Glutamatergic neuron (in vitro differentiated cells): ENCODE measurements at regions not wholly inside any gene's neighbourhood (a gene's known extent, or its start where the extent isn't known, plus 50 kb on each side); places are given as distances from the start of the nearest gene placed in this dataset.

Experiments
- DNase-seq: peaks from one replicate; pipeline ENCODE4 v3.0.0; 2022
- H3K27ac Mint-ChIP-seq: one replicate; pipeline ENCODE4 v1.8.0; 2020; ENCODE audit warnings: mild to moderate bottlenecking, mixed read lengths, inconsistent platforms; ENCODE audit not compliant: unreplicated experiment
- H3K27me3 Mint-ChIP-seq: one replicate; pipeline ENCODE4 v1.8.0; 2020; ENCODE audit warnings: mild to moderate bottlenecking, moderate library complexity, mixed read lengths, inconsistent platforms; ENCODE audit not compliant: unreplicated experiment
- H3K36me3 Mint-ChIP-seq: one replicate; pipeline ENCODE4 v1.8.0; 2020; ENCODE audit warnings: mild to moderate bottlenecking, mixed read lengths, inconsistent platforms; ENCODE audit not compliant: unreplicated experiment
- H3K4me1 Mint-ChIP-seq: one replicate; pipeline ENCODE4 v1.8.0; 2020; ENCODE audit warnings: mild to moderate bottlenecking, low read depth, mixed read lengths, inconsistent platforms; ENCODE audit not compliant: unreplicated experiment
- H3K4me3 Mint-ChIP-seq: one replicate; pipeline ENCODE4 v1.8.0; 2020; ENCODE audit warnings: mild to moderate bottlenecking, mixed read lengths, inconsistent platforms; ENCODE audit not compliant: unreplicated experiment
- H3K9me3 Mint-ChIP-seq: one replicate; pipeline ENCODE4 v1.8.0; 2020; ENCODE audit warnings: mild to moderate bottlenecking, moderate library complexity, mixed read lengths, inconsistent platforms; ENCODE audit not compliant: unreplicated experiment
- CTCF ChIP-seq: fragments of 200-600 bp; sonication (generic); IDR thresholded peaks from one replicate; pipeline ENCODE4 v1.5.0; 2021; ENCODE audit not compliant: partially characterized antibody, unreplicated experiment

- H3K36me3 Mint-ChIP-seq: no peaks in the 10 kb centered on the region
- H3K4me1 Mint-ChIP-seq: peaks cover 25% of the 10 kb centered on the region
- H3K4me3 Mint-ChIP-seq: no peak overlapping the region
- TF ChIP-seq CTCF: no peak
- H3K9me3 Mint-ChIP-seq: peaks cover 8% of the 10 kb centered on the region
- H3K27me3 Mint-ChIP-seq: no peaks in the 10 kb centered on the region
- DNase-seq: no peak
- H3K27ac Mint-ChIP-seq: no peak overlapping the region
Measured at GRCh38 chr18:8987241-8987640, 115.3 kb upstream of the NDUFV2 start.

GRCh38 chr18:8988260-8988871, 114.1 kb upstream of the NDUFV2 start:
- Mint-ChIP-seq H3K4me1 (peaks cover 14% of the 10 kb centered on the region), H3K9me3 (peaks cover 4% of the 10 kb centered on the region), H3K27me3 (no peaks in the 10 kb centered on the region), H3K4me3 (no peak overlapping the region), H3K36me3 (no peaks in the 10 kb centered on the region), H3K27ac (no peak overlapping the region)
- DNase-seq: peak; percentile 78
- peak; percentile 48 for TF ChIP-seq CTCF

- Mint-ChIP-seq H3K9me3 (peaks cover 4% of the 10 kb centered on the region), H3K27ac (no peak overlapping the region), H3K27me3 (no peaks in the 10 kb centered on the region), H3K4me3 (no peak overlapping the region), H3K36me3 (no peaks in the 10 kb centered on the region), H3K4me1 (peaks cover 13% of the 10 kb centered on the region)
- TF ChIP-seq CTCF: no peak
- DNase-seq: no peak
Measured at GRCh38 chr18:8989017-8989416, 113.5 kb upstream of the NDUFV2 start.

- no peak for DNase-seq
- Mint-ChIP-seq H3K4me1 (peaks cover 9% of the 10 kb centered on the region), H3K4me3 (no peak overlapping the region), H3K27me3 (no peaks in the 10 kb centered on the region), H3K27ac (no peak overlapping the region), H3K36me3 (no peaks in the 10 kb centered on the region), H3K9me3 (peaks cover 4% of the 10 kb centered on the region)
- no peak for TF ChIP-seq CTCF
Measured at GRCh38 chr18:8989855-8990254, 112.6 kb upstream of the NDUFV2 start.

GRCh38 chr18:8990276-8991031, 112.0 kb upstream of the NDUFV2 start:
- H3K27ac Mint-ChIP-seq: no peak overlapping the region
- no peak overlapping the region for H3K4me3 Mint-ChIP-seq

More at GRCh38 chr18:8990276-8991031, 112.0 kb upstream of the NDUFV2 start:
- H3K27me3 Mint-ChIP-seq: no peaks in the 10 kb centered on the region
- peaks cover 9% of the 10 kb centered on the region for H3K4me1 Mint-ChIP-seq
- H3K36me3 Mint-ChIP-seq: no peaks in the 10 kb centered on the region
- H3K9me3 Mint-ChIP-seq: peaks cover 4% of the 10 kb centered on the region
- TF ChIP-seq CTCF: no peak
- no peak for DNase-seq
